ENCODE measurements at regions not wholly inside any gene's neighbourhood (a gene's known extent, or its start where the extent isn't known, plus 50 kb on each side); places are given as distances from the start of the nearest gene placed in this dataset.
"Not testable (repeated sequence)": the region's sequence is repeated elsewhere in the genome, so short reads cannot be mapped to it uniquely, and the experiment has no call there.

GRCh38 chr10:124180947-124181549 lies 87.7 kb upstream of the CHST15 start:
- DNase-seq (ENCODE audit: low spot score) = no peak

DNA sequence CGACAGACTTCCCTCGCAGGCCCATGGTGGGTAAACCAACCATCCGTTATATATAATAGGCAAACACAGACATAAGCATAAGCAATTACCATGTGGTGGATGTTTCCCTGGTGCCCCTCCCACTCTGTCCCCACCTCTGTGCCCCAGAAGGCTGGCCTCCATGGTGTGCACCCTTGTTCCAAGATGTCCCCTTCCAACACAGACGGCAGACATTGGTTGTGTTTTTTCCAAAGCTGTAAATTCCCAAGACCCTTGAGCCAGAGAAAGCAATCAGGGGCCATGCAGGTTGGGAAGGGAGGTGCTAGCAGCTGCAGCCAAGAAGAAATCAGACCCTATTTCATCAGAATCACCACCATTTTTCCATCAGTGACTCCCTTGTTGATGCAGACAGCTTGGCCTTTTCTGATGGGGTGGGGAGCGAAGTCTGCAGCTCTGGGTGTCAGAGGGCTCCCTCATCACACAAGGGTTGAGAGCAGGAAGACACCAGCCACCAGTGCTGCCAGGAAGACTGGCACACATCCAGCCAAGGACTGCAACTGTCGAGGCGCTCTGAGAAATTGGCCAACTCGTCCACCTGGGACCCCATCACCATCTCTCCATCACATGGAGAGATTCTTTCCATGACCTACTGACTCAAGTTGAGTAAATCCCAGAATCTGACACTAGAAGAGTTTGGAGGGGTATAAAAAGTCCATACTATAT lies 86.8 kb upstream of the CHST15 start:
- DNase-seq (ENCODE audit: low spot score) = no peak

DNA sequence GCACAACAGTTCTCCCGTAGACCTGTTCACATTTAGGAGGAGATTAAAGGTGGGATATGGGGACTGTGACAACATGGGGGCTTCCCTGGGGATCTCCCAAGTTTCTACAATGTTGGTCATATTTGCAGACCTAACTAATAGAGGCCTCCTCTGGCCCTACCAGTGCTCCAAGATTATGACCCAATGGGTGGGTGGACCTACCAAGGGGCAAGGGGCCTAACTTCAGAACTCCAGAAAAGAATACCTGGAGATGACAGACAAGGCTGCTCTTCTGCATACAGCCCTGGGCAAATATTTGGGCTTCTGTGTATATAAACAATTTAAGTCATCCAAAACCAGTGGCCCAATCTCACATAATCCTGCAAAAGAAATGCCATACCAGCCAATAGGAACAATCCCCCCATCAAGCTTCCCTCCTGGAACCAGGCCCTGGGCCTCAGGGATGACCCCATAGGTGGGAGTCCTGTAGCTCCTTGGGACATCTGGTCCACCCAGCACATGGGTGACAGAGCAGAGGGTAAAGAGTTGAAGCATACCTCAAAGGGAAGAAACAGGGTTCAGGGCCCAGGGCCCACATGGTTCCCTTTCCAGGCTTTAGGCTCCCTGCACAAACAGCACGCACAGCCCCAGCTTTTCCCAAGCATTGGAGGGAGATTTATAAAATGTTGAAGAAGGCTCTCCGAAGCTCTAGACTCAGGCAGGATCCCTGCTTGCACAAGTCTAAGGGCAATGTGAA lies 86.1 kb upstream of the CHST15 start:
- no peak for DNase-seq (ENCODE audit: low spot score)

GRCh38 chr10:124177180-124177518 lies 83.8 kb upstream of the CHST15 start:
- no peak for DNase-seq (ENCODE audit: low spot score)

DNA sequence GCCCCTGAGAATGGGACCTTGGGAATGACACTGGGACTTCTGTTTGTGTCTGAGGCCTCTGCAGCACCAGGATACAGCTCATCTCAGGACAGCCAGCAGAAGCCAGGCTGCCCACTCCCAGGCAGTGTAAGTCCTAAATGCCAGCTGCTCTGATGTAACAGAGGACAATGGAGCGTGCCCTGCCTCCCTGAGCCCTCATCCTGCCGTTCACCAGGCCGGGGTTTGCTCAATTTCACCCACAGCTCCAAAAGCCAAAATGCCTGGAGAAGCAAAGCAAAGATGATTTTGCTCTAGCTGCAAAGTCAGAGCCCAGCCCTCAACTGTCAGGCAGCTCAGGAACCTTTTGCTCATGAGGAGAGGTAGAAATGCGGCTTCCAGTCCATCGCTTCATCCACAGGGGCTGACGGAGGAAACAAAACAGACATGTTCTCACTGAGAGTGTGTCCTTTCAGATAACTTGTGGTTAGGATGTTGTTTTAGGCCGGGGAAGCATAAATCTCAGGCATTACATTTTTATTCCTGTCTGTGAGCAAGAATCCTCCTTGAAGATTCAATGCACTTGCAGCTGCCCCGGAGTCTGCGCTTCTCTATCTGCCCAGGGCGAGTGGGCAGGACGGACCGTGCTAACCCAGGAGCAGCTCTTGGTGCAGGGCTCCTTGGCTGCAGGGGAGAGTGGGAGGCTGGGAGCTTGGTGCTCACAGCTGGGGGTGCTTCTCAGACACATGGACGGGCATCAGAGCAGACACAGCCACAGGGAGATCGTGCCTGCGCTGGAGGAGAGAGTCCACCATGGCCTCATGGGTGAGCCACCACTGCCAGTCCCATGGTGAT lies 83.2 kb upstream of the CHST15 start:
- DNase-seq (ENCODE audit: low spot score) = no peak

- DNase-seq (ENCODE audit: low spot score) = no peak
Observed at GRCh38 chr10:124175701-124176348, 82.4 kb upstream of the CHST15 start.

GRCh38 chr10:124174673-124175645 lies 81.6 kb upstream of the CHST15 start:
- no peak for DNase-seq (ENCODE audit: low spot score)

GRCh38 chr10:124174071-124174566 lies 80.7 kb upstream of the CHST15 start:
- no peak for DNase-seq (ENCODE audit: low spot score)

DNA sequence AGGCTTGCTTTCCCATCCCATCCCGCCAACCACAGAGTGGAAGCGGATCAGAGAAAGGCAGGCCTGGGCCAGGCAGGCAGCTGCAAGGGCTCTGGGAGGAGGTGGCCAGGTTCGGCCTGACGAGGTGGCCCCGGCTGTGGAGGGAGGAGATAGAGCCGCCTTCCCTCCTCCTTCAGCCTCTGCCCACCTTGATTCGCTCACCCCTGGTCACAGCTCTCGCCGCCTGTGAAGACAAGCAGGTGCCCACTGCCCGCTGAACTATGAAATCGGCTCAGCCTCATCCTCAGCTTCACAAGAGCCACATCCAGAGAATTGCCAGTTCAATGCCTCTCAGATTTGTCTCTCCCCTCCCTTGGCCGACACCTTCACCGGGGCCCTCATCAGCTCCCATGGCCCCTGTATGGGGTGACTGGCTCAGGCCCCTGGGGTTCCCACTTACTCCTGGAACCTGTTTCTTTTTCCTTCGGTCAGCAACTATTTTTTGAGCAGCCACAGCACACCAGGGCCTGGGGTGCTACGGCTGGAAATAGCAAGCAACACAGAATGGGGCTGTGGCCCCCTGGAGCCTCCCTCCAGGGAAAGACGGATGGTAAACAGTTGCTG lies 80.0 kb upstream of the CHST15 start:
- DNase-seq (ENCODE audit: low spot score) = no peak

DNA sequence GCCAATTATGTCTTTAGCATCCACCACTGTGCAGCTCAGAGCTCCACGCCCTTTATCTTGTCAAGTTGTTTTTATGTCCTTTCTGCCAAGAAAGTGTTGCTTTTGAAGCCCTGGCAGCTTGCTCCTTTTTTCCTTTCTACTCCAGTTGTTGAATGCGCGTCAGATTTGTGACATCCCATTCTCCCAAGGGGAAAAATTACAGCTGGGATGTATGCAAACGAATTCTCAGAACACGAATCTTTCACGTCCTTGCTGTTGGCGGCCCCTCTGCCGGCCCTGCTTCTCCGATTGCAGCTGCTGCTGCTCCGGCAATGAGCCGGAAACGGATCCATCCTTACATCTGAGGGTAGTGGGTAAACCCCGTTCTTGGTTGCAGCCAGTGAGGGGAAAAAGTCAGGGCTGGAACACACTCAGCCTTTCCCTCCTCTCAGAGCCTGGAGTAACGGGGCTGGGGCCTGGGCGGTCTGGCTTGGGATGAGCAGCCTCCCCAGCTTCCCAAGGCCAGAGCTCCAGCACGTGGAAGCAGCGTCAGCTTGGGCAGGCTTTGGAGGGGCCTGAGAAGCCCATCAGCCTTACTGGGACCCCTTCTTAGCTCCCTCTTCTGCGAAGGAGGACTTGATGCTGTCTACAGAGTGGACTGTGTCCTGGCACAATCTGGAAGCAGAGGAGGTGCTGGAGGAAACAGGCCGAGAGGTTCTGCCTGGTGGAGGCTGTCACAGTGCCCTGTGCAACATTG lies 79.0 kb upstream of the CHST15 start:
- DNase-seq (ENCODE audit: low spot score) = no peak

GRCh38 chr10:124171561-124171960 lies 78.2 kb upstream of the CHST15 start:
- DNase-seq (ENCODE audit: low spot score) = no peak

GRCh38 chr10:124170631-124171030 lies 77.2 kb upstream of the CHST15 start:
- DNase-seq (ENCODE audit: low spot score) = no peak

- no peak for DNase-seq (ENCODE audit: low spot score)
Observed at GRCh38 chr10:124168991-124169802, 75.8 kb upstream of the CHST15 start.

DNA sequence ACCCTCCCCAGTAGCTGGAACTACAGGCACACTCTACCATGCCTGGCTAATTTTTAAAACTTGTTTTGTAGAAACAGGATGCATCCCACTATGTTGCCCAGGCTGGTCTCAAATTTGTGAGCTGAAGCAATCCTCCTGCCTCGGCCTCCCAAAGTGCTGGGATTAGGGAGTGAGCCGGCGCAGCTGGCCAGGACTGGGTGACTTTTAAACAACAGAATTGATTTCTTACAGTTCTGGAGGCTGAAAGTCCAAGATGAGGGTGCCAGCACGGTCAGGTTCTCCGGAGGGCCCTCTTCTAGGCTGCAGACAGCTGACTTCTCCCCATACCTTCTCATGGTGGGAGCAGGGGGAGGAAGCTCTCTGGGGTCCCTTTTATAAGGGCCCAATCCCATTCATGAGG lies 75.2 kb upstream of the CHST15 start:
- DNase-seq (ENCODE audit: low spot score) = no peak

DNA sequence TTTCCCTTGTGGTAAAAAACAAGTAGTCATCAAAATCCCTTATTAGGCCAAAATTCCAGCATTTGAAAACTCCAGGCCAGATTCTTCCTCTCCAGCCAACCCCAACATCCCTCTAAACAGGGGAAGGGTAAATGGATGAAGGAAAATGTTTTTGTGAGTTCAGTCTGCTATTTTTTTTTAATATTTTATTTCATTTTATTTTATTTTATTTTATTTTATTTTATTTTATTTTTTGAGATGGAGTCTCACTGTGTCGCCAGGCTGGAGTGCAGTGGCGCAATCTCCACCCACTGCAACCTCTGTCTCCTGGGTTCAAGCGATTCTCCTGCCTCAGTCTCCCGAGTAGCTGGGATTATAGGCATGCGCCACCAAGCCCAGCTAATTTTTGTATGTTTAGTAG lies 74.5 kb upstream of the CHST15 start:
- DNase-seq (ENCODE audit: low spot score) = not testable (repeated sequence)

GRCh38 chr10:124166431-124167125 lies 73.2 kb upstream of the CHST15 start:
- DNase-seq (ENCODE audit: low spot score) = no peak

DNA sequence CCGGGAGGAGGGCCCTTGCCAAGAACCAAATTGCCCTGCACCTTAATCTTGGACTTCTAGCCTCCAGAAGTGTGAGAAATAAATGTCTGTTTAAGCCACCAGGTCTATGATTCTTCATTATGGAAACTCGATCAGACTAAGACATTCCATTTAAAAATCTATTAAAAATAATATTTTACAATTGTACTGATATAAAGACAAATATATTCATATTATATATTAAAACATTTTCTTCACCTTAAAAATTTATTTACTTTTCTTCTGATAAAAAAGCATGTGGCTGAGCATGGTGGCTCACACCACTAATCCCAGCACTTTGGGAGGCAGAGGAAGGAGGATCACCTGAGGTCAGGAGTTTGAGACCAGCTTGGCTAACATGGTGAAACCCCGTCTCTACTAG lies 72.4 kb upstream of the CHST15 start:
- DNase-seq (ENCODE audit: low spot score) = no peak

GRCh38 chr10:124165311-124165710 lies 71.9 kb upstream of the CHST15 start:
- DNase-seq (ENCODE audit: low spot score) = no peak

Measured in CD4-positive, alpha-beta T cell treated with Interleukin-6 at 100 ng/mL for 8 hours (primary cell).